Lung (tissue), 11 donors: ENCODE measurements at regions not wholly inside any gene's neighbourhood (a gene's known extent, or its start where the extent isn't known, plus 50 kb on each side); places are given as distances from the start of the nearest gene placed in this dataset.

ENCODE experiments used
- ATAC-seq: fragments of 200-7000 bp; cut with Tn5 transposase; one replicate; pipeline ENCODE4 v1.9.1; 2020; ENCODE audit warnings: moderate number of reproducible peaks; ENCODE audit not compliant: insufficient read depth, low FRiP score
- DNase-seq, 3 donors: peaks; one replicate each; pipeline ENCODE4 v3.0.0-alpha.2; 2013 to 2017
- H3K27ac ChIP-seq, 2 donors: one replicate each; pipeline ENCODE4 v1.5.1; 2013; ENCODE audit warnings: mild to moderate bottlenecking in 2 of 2, moderate library complexity in 2 of 2, control low read depth in 1 of 2, inconsistent platforms in 1 of 2, low read depth in 1 of 2, low read length in 1 of 2
- H3K27me3 ChIP-seq, 3 donors: one replicate each; pipeline ENCODE4 v1.5.1; 2013; ENCODE audit warnings: low read length in 2 of 3; ENCODE audit not compliant: control insufficient read depth in 3 of 3, insufficient read depth in 3 of 3
- H3K36me3 ChIP-seq, 4 donors: one replicate each; pipeline ENCODE4 v1.5.1; 2013; ENCODE audit warnings: low read length in 4 of 4, mild to moderate bottlenecking in 1 of 4, moderate library complexity in 1 of 4; ENCODE audit not compliant: control insufficient read depth in 4 of 4, insufficient read depth in 4 of 4
- H3K4me1 ChIP-seq, 5 donors: one replicate each; pipeline ENCODE4 v1.5.1; 2013; ENCODE audit warnings: low read length in 5 of 5, mild to moderate bottlenecking in 2 of 5, moderate library complexity in 1 of 5; ENCODE audit not compliant: control insufficient read depth in 5 of 5, insufficient read depth in 5 of 5
- H3K4me3 ChIP-seq: one replicate; pipeline ENCODE4 v1.5.1; 2013; ENCODE audit warnings: mild to moderate bottlenecking, control low read depth, moderate library complexity
- H3K9ac ChIP-seq, 2 donors: one replicate each; pipeline ENCODE4 v1.5.1; 2013; ENCODE audit warnings: low read length in 2 of 2, control low read depth in 1 of 2; ENCODE audit not compliant: insufficient read depth in 1 of 2
- H3K9me3 ChIP-seq, 4 donors: one replicate each; pipeline ENCODE4 v1.5.1; 2013; ENCODE audit warnings: low read length in 3 of 4, mild to moderate bottlenecking in 1 of 4, moderate library complexity in 1 of 4; ENCODE audit not compliant: control insufficient read depth in 4 of 4, insufficient read depth in 3 of 4
- WGBS, 2 donors: extraction: QIAGEN DNeasy Blood & Tissue Kit; methylation state at CpG; one replicate each; pipeline ENCODE4 v1.1.7; 2013; 5-methylcytosine and 5-hydroxymethylcytosine counted together
- TF ChIP-seq, protein P1 (sequence below): IDR thresholded peaks from 2 replicates; pipeline ENCODE4 v1.5.1; 2012; ENCODE audit warnings: mild to moderate bottlenecking; ENCODE audit errors: control extremely low read depth, extremely low read depth
- donor health status: control.
- donor health status: control.
- donor health status: Bipolar disorder and iron deficiency.
- donor health status: healthy.
- donor health status: DM: yes; HTN: yes; CAD: no.

DNA sequence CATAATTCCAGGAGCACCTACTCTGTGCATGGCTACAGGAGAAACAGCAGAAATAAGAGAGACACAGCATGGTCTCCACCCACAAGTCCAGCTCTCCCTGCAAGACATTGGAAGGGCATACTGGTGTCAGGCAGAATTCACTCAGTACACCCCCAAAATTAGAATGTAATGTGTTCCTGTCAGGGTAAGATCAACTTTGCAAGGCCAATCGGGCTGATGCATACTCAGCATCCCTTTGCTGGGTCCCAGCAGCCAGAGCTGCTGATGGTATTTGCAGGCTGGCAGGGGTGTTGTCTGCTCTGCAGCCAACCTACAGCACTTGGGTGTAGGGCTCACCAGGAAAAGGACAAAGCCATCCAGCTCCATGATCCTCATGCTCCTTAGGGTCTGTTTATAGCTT, 295.4 kb upstream of the STS start:
- DNase-seq: no peak
- no peaks in the 10 kb centered on the region for H3K36me3 ChIP-seq
- no peak for ATAC-seq
- H3K4me3 ChIP-seq: no peak overlapping the region
- H3K9ac ChIP-seq: no peak overlapping the region
- TF ChIP-seq, protein P1, sequence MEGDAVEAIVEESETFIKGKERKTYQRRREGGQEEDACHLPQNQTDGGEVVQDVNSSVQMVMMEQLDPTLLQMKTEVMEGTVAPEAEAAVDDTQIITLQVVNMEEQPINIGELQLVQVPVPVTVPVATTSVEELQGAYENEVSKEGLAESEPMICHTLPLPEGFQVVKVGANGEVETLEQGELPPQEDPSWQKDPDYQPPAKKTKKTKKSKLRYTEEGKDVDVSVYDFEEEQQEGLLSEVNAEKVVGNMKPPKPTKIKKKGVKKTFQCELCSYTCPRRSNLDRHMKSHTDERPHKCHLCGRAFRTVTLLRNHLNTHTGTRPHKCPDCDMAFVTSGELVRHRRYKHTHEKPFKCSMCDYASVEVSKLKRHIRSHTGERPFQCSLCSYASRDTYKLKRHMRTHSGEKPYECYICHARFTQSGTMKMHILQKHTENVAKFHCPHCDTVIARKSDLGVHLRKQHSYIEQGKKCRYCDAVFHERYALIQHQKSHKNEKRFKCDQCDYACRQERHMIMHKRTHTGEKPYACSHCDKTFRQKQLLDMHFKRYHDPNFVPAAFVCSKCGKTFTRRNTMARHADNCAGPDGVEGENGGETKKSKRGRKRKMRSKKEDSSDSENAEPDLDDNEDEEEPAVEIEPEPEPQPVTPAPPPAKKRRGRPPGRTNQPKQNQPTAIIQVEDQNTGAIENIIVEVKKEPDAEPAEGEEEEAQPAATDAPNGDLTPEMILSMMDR: no peak
- H3K9me3 ChIP-seq: peaks cover 0 to 6% (median 0%) of the 10 kb centered on the region in 4 donors
- H3K4me1 ChIP-seq: no peaks in the 10 kb centered on the region
- no peak overlapping the region for H3K27ac ChIP-seq
- 83 to 84% methylated on average over 1 of the region's 1 CpG for WGBS, 2 donors
- H3K27me3 ChIP-seq: peaks cover 0 to 15% (median 5%) of the 10 kb centered on the region in 3 donors

DNA sequence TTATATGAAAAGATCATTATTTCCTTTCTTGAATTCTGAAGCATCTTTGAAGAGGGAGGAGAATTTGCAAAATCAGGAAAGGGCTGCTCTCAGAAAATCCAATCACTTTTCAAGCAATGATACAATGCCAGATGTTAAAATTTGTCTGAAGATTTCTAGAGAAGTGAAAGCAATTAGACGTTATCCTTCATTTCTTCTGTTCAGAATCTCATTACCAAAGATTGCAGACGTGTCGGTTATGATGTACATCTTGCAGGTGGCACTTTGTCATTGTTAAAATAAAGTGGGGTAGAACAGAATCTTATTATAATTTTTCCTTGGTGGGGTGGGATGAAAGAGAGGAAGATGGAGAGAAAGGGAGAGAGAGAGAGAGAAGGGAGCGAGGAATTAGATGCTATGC, 296.4 kb upstream of the STS start:
- Histone ChIP-seq H3K27ac (no peak overlapping the region), H3K27me3 (peaks cover 0 to 15% (median 5%) of the 10 kb centered on the region in 3 donors), H3K9me3 (peaks cover 0 to 6% (median 0%) of the 10 kb centered on the region in 4 donors), H3K36me3 (no peaks in the 10 kb centered on the region), H3K9ac (no peak overlapping the region), H3K4me1 (no peaks in the 10 kb centered on the region), H3K4me3 (no peak overlapping the region)
- DNase-seq (no peak), ATAC-seq (no peak)
- 84 to 88% methylated on average over 4 of the region's 4 CpGs for WGBS, 2 donors
- TF ChIP-seq, protein P1: no peak

DNA sequence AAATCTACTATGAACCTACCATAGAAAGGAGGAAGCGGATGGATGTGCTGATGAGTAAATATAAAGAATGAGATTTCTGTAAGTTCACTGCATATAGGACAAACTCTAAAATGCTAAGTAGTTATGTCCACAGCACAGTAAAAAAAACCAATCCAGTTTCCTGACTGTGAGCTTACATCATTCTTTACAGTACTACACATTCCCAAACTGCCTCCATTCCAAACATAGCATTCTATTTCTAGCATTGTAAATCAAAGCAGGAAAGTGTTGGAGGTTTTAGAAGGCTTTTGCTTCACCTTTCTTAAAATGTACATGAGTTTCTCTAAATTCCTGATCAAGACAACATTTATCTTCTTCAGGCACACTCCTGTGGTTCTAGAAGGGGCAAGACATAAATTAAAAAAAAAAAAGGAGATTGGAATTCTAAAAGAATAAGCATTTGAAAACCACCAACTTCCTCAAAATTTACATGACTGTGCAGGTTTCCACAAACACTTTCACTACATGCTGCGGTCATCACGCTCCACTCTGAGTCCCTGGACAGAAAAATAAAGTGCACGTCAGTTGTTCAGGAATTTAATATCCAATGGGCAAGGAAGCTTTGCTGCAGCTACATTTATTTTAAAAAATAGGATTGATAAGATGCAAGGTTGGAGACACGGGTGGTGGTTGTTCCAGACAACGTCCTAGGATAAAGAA, 297.6 kb upstream of the STS start:
- H3K9ac ChIP-seq: no peak overlapping the region
- 28 to 42% methylated on average over 6 of the region's 6 CpGs for WGBS, 2 donors
- H3K9me3 ChIP-seq: peaks cover 0 to 6% (median 0%) of the 10 kb centered on the region in 4 donors
- H3K27ac ChIP-seq: no peak overlapping the region
- no peak for ATAC-seq
- no peaks in the 10 kb centered on the region for H3K4me1 ChIP-seq
- no peaks in the 10 kb centered on the region for H3K36me3 ChIP-seq
- no peak overlapping the region for H3K4me3 ChIP-seq
- TF ChIP-seq, protein P1: no peak
- peak in 2 of 3 donors; percentile 4 to 35 for DNase-seq
- H3K27me3 ChIP-seq: peaks cover 0 to 15% (median 5%) of the 10 kb centered on the region in 3 donors
